RWPE2 (cell line): ENCODE measurements at regions not wholly inside any gene's neighbourhood (a gene's known extent, or its start where the extent isn't known, plus 50 kb on each side); places are given as distances from the start of the nearest gene placed in this dataset.

ENCODE experiments used
- ATAC-seq: fragments of 200-7000 bp; cut with Tn5 transposase; 3 replicates; pipeline ENCODE4 v1.9.1; 2021; ENCODE audit warnings: low read depth
- DNase-seq: peaks from one replicate; pipeline ENCODE4 v3.0.0-alpha.2; 2020; ENCODE audit warnings: low spot score
- H3K27ac ChIP-seq: fragments of 450-650 bp; 2 replicates; pipeline ENCODE4 v1.5.1; 2017; ENCODE audit warnings: mild to moderate bottlenecking; ENCODE audit not compliant: poor library complexity, severe bottlenecking
- H3K27me3 ChIP-seq: fragments of 250-450 bp; sonication (Bioruptor Pico); 2 replicates; pipeline ENCODE4 v1.5.1; 2021; ENCODE audit warnings: mild to moderate bottlenecking, moderate library complexity; ENCODE audit not compliant: insufficient read depth, poor library complexity, severe bottlenecking
- H3K36me3 ChIP-seq: fragments of 250-450 bp; sonication (Bioruptor Pico); 2 replicates; pipeline ENCODE4 v1.5.1; 2020; ENCODE audit warnings: low read depth, mild to moderate bottlenecking, moderate library complexity
- H3K4me1 ChIP-seq: fragments of 250-450 bp; sonication (Bioruptor Pico); 2 replicates; pipeline ENCODE4 v1.5.1; 2021; ENCODE audit warnings: mild to moderate bottlenecking, moderate library complexity; ENCODE audit not compliant: insufficient read depth, poor library complexity, severe bottlenecking
- H3K4me3 ChIP-seq: fragments of 250-450 bp; sonication (Bioruptor Pico); 2 replicates; pipeline ENCODE4 v1.5.1; 2021; ENCODE audit warnings: mild to moderate bottlenecking, moderate library complexity; ENCODE audit not compliant: severe bottlenecking
- H3K9me3 ChIP-seq: fragments of 250-450 bp; sonication (Bioruptor Pico); 2 replicates; pipeline ENCODE4 v1.5.1; 2021; ENCODE audit warnings: mild to moderate bottlenecking, moderate library complexity; ENCODE audit not compliant: severe bottlenecking
- CTCF ChIP-seq: fragments of 450-650 bp; IDR thresholded peaks from one replicate; pipeline ENCODE4 v1.5.1; 2017; ENCODE audit warnings: mild to moderate bottlenecking, moderate library complexity; ENCODE audit not compliant: poor library complexity, severe bottlenecking

DNA sequence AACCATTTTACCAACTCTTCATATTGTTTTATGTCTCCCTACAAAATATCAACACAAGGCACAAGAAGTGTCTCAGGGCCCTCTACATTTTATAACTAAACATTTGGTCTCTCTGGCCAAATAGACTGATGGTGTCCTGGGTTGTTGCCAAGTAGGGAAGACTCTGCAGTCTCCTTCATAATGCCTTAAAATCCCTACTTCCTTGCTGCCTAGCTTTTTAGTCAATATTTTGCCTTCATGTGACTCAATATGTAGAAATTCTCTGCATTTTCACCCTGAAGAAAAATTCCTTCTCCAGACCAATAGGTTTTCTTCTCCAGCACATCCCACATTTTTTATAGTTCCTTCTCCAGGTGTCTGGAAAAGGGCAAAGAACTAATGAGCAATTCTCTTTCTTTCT is 72.6 kb upstream of the IPO9 start:
- Histone ChIP-seq H3K9me3 (no peaks in the 10 kb centered on the region), H3K4me1 (peaks cover 54% of the 10 kb centered on the region), H3K36me3 (peaks cover 30% of the 10 kb centered on the region), H3K27me3 (no peaks in the 10 kb centered on the region), H3K27ac (peak overlapping the region; percentile 99), H3K4me3 (no peak overlapping the region)
- ATAC-seq (peak; percentile 60), DNase-seq (no peak)
- TF ChIP-seq CTCF = no peak

DNA sequence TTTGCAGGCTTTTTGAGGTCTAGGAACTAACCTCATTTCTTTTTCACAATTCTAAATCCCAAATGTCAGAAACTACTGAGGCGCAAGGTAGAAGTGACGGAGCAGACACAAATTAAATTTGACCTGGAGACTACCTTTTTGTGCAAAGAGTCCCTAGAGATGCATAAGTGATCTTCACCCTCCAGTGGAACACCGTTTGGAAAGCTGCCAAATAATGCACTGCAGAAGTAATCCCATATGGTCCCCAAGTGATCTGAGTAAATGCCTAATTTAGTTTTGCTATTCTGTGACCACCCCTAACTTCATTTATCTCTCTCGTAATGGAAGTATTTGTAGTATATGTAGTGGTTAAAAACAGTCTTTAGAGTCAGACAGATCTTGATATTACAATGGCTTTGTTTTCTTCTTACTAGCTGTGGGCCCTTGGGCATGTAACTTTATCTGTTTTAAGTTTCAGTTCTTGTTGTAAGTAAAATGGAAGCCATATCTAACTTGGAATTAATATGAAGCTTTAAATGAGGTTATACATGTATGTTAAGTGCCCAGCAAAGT is 70.4 kb upstream of the IPO9 start:
- peaks cover 55% of the 10 kb centered on the region for H3K4me1 ChIP-seq
- no peak for TF ChIP-seq CTCF
- peaks cover 30% of the 10 kb centered on the region for H3K36me3 ChIP-seq
- DNase-seq (no peak), ATAC-seq (no peak)
- no peaks in the 10 kb centered on the region for H3K9me3 ChIP-seq
- no peaks in the 10 kb centered on the region for H3K27me3 ChIP-seq
- no peak overlapping the region for H3K4me3 ChIP-seq
- H3K27ac ChIP-seq = peak overlapping the region; percentile 99

- DNase-seq = no peak
- TF ChIP-seq CTCF = no peak
- H3K4me1 ChIP-seq = peaks cover 51% of the 10 kb centered on the region
Measured at GRCh38 chr1:201759194-201759815, 69.7 kb upstream of the IPO9 start.

GRCh38 chr1:201760516-201760915 is 68.4 kb upstream of the IPO9 start:
- TF ChIP-seq CTCF = no peak
- Histone ChIP-seq H3K27me3 (no peaks in the 10 kb centered on the region), H3K9me3 (no peaks in the 10 kb centered on the region), H3K4me1 (peaks cover 41% of the 10 kb centered on the region), H3K27ac (peak overlapping the region; percentile 99), H3K36me3 (peaks cover 24% of the 10 kb centered on the region), H3K4me3 (no peak overlapping the region)
- no peak for ATAC-seq
- DNase-seq = no peak

More at GRCh38 chr1:201759194-201759815, 69.7 kb upstream of the IPO9 start:
- no peak overlapping the region for H3K4me3 ChIP-seq
- peaks cover 29% of the 10 kb centered on the region for H3K36me3 ChIP-seq
- no peaks in the 10 kb centered on the region for H3K27me3 ChIP-seq
- ATAC-seq = peak; percentile 45; the same call in 2 of the 3 replicates
- H3K9me3 ChIP-seq = no peaks in the 10 kb centered on the region
- peak overlapping the region; percentile 99 for H3K27ac ChIP-seq

- no peaks in the 10 kb centered on the region for H3K27me3 ChIP-seq
Measured at GRCh38 chr1:201761178-201761577, 67.8 kb upstream of the IPO9 start.

More at GRCh38 chr1:201761178-201761577, 67.8 kb upstream of the IPO9 start:
- TF ChIP-seq CTCF = no peak
- H3K27ac ChIP-seq = peak overlapping the region; percentile 99
- no peaks in the 10 kb centered on the region for H3K9me3 ChIP-seq
- no peak overlapping the region for H3K4me3 ChIP-seq
- DNase-seq (no peak), ATAC-seq (no peak)
- peaks cover 43% of the 10 kb centered on the region for H3K4me1 ChIP-seq
- H3K36me3 ChIP-seq = peaks cover 27% of the 10 kb centered on the region
